ENCODE measurements at regions not wholly inside any gene's neighbourhood (a gene's known extent, or its start where the extent isn't known, plus 50 kb on each side); places are given as distances from the start of the nearest gene placed in this dataset.

DNA sequence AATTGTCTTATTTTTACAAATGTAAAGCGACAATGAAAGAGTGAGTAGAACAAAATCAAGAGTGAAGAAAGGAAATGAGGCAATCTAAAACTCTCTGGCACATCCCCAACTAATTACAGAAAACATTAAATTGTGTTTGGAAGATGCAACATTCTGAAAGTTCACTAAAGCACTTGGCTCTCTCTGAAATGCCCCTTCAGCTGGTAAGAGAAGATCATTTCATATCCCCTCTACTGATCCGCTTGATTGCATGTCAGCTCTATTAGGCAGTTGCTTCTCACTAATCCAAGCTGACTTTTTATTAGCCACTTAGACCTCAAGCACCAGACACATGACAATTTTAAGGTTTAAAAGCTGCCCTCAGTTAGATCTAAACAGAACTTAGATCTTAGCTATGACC lies 262.8 kb upstream of the PRMT6 start:
- H3K27me3 ChIP-seq (replicated peaks; ENCODE audit: insufficient read depth, low read depth, low read length, poor library complexity) = no peaks in the 10 kb centered on the region
- no peaks in the 10 kb centered on the region for H3K9me3 ChIP-seq (ENCODE audit: low read depth, low read length, poor library complexity, severe bottlenecking)
- peak overlapping the region; percentile 39 for H3K27ac ChIP-seq (ENCODE audit: low read depth, low read length, poor library complexity, severe bottlenecking)
- POLR2A ChIA-PET (ENCODE audit: low non-redundant PET) = interaction anchor here (0.7 kb wide), 1 partner anchor 10 kb away, joined by 3 read pairs; no protein-coding TSS in a partner anchor
- H3K4me1 ChIP-seq (ENCODE audit: insufficient read depth, low read length, poor library complexity, severe bottlenecking) = peaks cover 23% of the 10 kb centered on the region
- H3K4me3 ChIP-seq (ENCODE audit: low read depth, low read length, poor library complexity, severe bottlenecking) = no peak overlapping the region
- DNase-seq (ENCODE audit: low spot score) = peak; percentile 75
- CTCF ChIA-PET = no interaction called here
- no peaks in the 10 kb centered on the region for H3K36me3 ChIP-seq (ENCODE audit: insufficient read depth, low read length, poor library complexity, severe bottlenecking)
- intact Hi-C loops (cut with micrococcal nuclease; ENCODE audit: unreplicated experiment) = no loop called here
- no TSS peak for BruUV-seq (replicated peaks)
- TF ChIP-seq EZH2 (IDR thresholded peaks at IDR 0.05; ENCODE audit: borderline replicate concordance, low read depth, low read length, poor library complexity, severe bottlenecking) (no peak), CTCF (conservative IDR thresholded peaks at IDR 0.05; ENCODE audit: low read depth, low read length) (no peak)

DNA sequence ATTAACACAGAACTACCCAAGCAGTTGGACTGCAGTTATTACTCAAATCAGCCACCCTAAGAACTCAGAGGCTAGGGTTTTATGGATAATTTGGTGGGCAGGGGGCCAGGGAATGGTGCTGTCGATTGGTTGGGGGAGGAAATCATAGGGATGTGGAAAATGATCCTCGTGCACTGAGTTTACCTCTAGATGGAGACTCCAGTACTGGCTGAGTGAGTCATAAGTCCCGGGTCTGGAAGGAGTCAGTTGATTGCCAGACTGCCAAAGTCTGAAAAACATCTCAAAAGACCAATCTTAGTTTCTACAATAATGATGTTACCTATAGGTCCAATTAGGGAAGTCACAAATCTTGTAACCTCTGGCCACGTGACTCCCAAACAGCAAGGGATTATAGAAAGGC lies 257.5 kb upstream of the PRMT6 start:
- ChIA-PET POLR2A (ENCODE audit: low non-redundant PET) (no interaction called here), CTCF (no interaction called here)
- no peak overlapping the region for H3K4me3 ChIP-seq (ENCODE audit: low read depth, low read length, poor library complexity, severe bottlenecking)
- no peaks in the 10 kb centered on the region for H3K36me3 ChIP-seq (ENCODE audit: insufficient read depth, low read length, poor library complexity, severe bottlenecking)
- peak; percentile 23; the same call in 1 of the 2 replicates for TF ChIP-seq CTCF (conservative IDR thresholded peaks at IDR 0.05; ENCODE audit: low read depth, low read length)
- no peak for TF ChIP-seq EZH2 (IDR thresholded peaks at IDR 0.05; ENCODE audit: borderline replicate concordance, low read depth, low read length, poor library complexity, severe bottlenecking)
- intact Hi-C loops (cut with micrococcal nuclease; ENCODE audit: unreplicated experiment) = no loop called here
- no peaks in the 10 kb centered on the region for H3K27me3 ChIP-seq (replicated peaks; ENCODE audit: insufficient read depth, low read depth, low read length, poor library complexity)
- BruUV-seq (replicated peaks) = no TSS peak
- peaks cover 7% of the 10 kb centered on the region for H3K4me1 ChIP-seq (ENCODE audit: insufficient read depth, low read length, poor library complexity, severe bottlenecking)
- H3K9me3 ChIP-seq (ENCODE audit: low read depth, low read length, poor library complexity, severe bottlenecking) = no peaks in the 10 kb centered on the region
- no peak overlapping the region for H3K27ac ChIP-seq (ENCODE audit: low read depth, low read length, poor library complexity, severe bottlenecking)
- DNase-seq (ENCODE audit: low spot score) = peak; percentile 25

DNA sequence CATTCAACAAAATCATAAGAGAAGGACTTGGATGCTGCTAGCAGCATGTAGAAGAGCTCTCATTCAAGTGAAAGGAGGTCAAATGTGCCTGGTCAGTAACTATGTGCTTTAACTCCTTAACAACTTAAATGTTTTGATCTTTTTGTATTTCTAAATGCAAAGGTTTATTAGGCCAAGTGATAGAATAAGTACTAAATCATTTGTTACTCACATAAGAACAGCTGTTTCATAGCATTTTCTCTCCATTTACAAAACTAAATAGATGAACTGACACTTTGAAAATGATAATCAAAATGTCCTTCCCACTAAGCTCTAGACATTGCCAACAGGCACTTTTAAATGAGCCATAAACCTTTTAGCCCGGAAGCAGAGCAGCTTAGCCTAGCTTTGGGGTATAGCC lies 254.3 kb upstream of the PRMT6 start:
- POLR2A ChIA-PET (ENCODE audit: low non-redundant PET) = no interaction called here
- no TSS peak for BruUV-seq (replicated peaks)
- Histone ChIP-seq H3K4me3 (ENCODE audit: low read depth, low read length, poor library complexity, severe bottlenecking) (no peak overlapping the region), H3K4me1 (ENCODE audit: insufficient read depth, low read length, poor library complexity, severe bottlenecking) (no peaks in the 10 kb centered on the region), H3K36me3 (ENCODE audit: insufficient read depth, low read length, poor library complexity, severe bottlenecking) (no peaks in the 10 kb centered on the region), H3K27ac (ENCODE audit: low read depth, low read length, poor library complexity, severe bottlenecking) (no peak overlapping the region), H3K27me3 (replicated peaks; ENCODE audit: insufficient read depth, low read depth, low read length, poor library complexity) (no peaks in the 10 kb centered on the region), H3K9me3 (ENCODE audit: low read depth, low read length, poor library complexity, severe bottlenecking) (no peaks in the 10 kb centered on the region)
- CTCF ChIA-PET = no interaction called here
- DNase-seq (ENCODE audit: low spot score) = no peak
- intact Hi-C loops (cut with micrococcal nuclease; ENCODE audit: unreplicated experiment) = no loop called here
- TF ChIP-seq EZH2 (IDR thresholded peaks at IDR 0.05; ENCODE audit: borderline replicate concordance, low read depth, low read length, poor library complexity, severe bottlenecking) (no peak), CTCF (conservative IDR thresholded peaks at IDR 0.05; ENCODE audit: low read depth, low read length) (no peak)

All from A673 (cell line).